Peyer's patch (tissue), 4 donors: ENCODE measurements at regions not wholly inside any gene's neighbourhood (a gene's known extent, or its start where the extent isn't known, plus 50 kb on each side); places are given as distances from the start of the nearest gene placed in this dataset.

Experiments used
- DNase-seq, 3 donors: peaks; one replicate each; pipeline ENCODE4 v3.0.0-alpha.2; 2017 to 2019
- H3K27ac ChIP-seq, 4 donors: fragments of 200-600 bp; sonication (generic); one replicate each; pipeline ENCODE4 v1.5.1; 2016 to 2019
- H3K27me3 ChIP-seq, 2 donors: fragments of 200-600 bp; sonication (generic); one replicate each; pipeline ENCODE4 v1.5.1; 2019
- H3K36me3 ChIP-seq, 3 donors: fragments of 200-600 bp; sonication (generic); one replicate each; pipeline ENCODE4 v1.5.1; 2016 to 2019
- H3K4me1 ChIP-seq, 4 donors: fragments of 200-600 bp; sonication (generic); one replicate each; pipeline ENCODE4 v1.5.1; 2016 to 2019
- H3K4me3 ChIP-seq, 4 donors: fragments of 200-600 bp; sonication (generic); 1 replicate in 3 of 4; 2 replicates in 1 of 4; pipeline ENCODE4 v1.5.1; 2016 to 2019; ENCODE audit warnings: mild to moderate bottlenecking in 1 of 4
- H3K9me3 ChIP-seq, 4 donors: fragments of 200-600 bp; sonication (generic); one replicate each; pipeline ENCODE4 v1.5.1; 2016 to 2019; ENCODE audit warnings: mild to moderate bottlenecking in 1 of 4
- CTCF ChIP-seq, 6 experiments: fragments of 450-650 bp in 4 of 6; fragments of 200-600 bp in 2 of 6; sonication (generic) in 1 of 6; IDR thresholded peaks; one replicate each; pipeline ENCODE4 v1.5.1; 2017 to 2019; ENCODE audit warnings: antibody characterized with exemption in 6 of 6, mild to moderate bottlenecking in 3 of 6, moderate library complexity in 1 of 6
- POLR2A ChIP-seq, 2 donors: fragments of 450-650 bp; IDR thresholded peaks; one replicate each; pipeline ENCODE4 v1.5.1; 2017; ENCODE audit warnings: antibody characterized with exemption in 2 of 2, mild to moderate bottlenecking in 2 of 2, moderate library complexity in 2 of 2

- no peaks in the 10 kb centered on the region for H3K4me1 ChIP-seq
These were observed 764.6 kb upstream of the PKDCC start for GRCh38 chr2:41283079-41283775.

GRCh38 chr2:41293491-41293890 lies 754.3 kb upstream of the PKDCC start:
- H3K36me3 ChIP-seq: no peaks in the 10 kb centered on the region
- DNase-seq: no peak
- no peaks in the 10 kb centered on the region for H3K4me1 ChIP-seq
- no peaks in the 10 kb centered on the region for H3K9me3 ChIP-seq
- H3K27ac ChIP-seq: no peak overlapping the region
- H3K4me3 ChIP-seq: no peak overlapping the region
- no peaks in the 10 kb centered on the region for H3K27me3 ChIP-seq
- TF ChIP-seq CTCF (IDR thresholded peaks at IDR 0.05) (no peak), POLR2A (IDR thresholded peaks at IDR 0.05) (no peak)

More at GRCh38 chr2:41283079-41283775, 764.6 kb upstream of the PKDCC start:
- Histone ChIP-seq H3K36me3 (no peaks in the 10 kb centered on the region), H3K9me3 (no peaks in the 10 kb centered on the region), H3K4me3 (no peak overlapping the region), H3K27me3 (no peaks in the 10 kb centered on the region), H3K27ac (no peak overlapping the region)
- no peak for DNase-seq
- TF ChIP-seq POLR2A (IDR thresholded peaks at IDR 0.05) (no peak), CTCF (IDR thresholded peaks at IDR 0.05) (no peak)

- no peaks in the 10 kb centered on the region for H3K4me1 ChIP-seq
- no peak overlapping the region for H3K4me3 ChIP-seq
- H3K9me3 ChIP-seq: no peaks in the 10 kb centered on the region
- no peak for TF ChIP-seq POLR2A (IDR thresholded peaks at IDR 0.05)
- no peak for TF ChIP-seq CTCF (IDR thresholded peaks at IDR 0.05)
- no peak for DNase-seq
- H3K27ac ChIP-seq: no peak overlapping the region
- no peaks in the 10 kb centered on the region for H3K36me3 ChIP-seq
- H3K27me3 ChIP-seq: no peaks in the 10 kb centered on the region
These were observed 753.5 kb upstream of the PKDCC start for GRCh38 chr2:41294331-41294730.

GRCh38 chr2:41313082-41313481 lies 734.7 kb upstream of the PKDCC start:
- Histone ChIP-seq H3K4me3 (no peak overlapping the region), H3K9me3 (no peaks in the 10 kb centered on the region), H3K36me3 (no peaks in the 10 kb centered on the region), H3K27me3 (no peaks in the 10 kb centered on the region), H3K4me1 (no peaks in the 10 kb centered on the region), H3K27ac (no peak overlapping the region)
- TF ChIP-seq CTCF (IDR thresholded peaks at IDR 0.05) (no peak), POLR2A (IDR thresholded peaks at IDR 0.05) (no peak)
- no peak for DNase-seq

GRCh38 chr2:41314511-41315070 lies 733.2 kb upstream of the PKDCC start:
- Histone ChIP-seq H3K9me3 (no peaks in the 10 kb centered on the region), H3K27ac (no peak overlapping the region), H3K4me1 (no peaks in the 10 kb centered on the region), H3K27me3 (no peaks in the 10 kb centered on the region), H3K36me3 (no peaks in the 10 kb centered on the region), H3K4me3 (no peak overlapping the region)
- DNase-seq: no peak
- TF ChIP-seq POLR2A (IDR thresholded peaks at IDR 0.05) (no peak), CTCF (IDR thresholded peaks at IDR 0.05) (no peak)
